ENCODE measurements at regions not wholly inside any gene's neighbourhood (a gene's known extent, or its start where the extent isn't known, plus 50 kb on each side); places are given as distances from the start of the nearest gene placed in this dataset.

DNA sequence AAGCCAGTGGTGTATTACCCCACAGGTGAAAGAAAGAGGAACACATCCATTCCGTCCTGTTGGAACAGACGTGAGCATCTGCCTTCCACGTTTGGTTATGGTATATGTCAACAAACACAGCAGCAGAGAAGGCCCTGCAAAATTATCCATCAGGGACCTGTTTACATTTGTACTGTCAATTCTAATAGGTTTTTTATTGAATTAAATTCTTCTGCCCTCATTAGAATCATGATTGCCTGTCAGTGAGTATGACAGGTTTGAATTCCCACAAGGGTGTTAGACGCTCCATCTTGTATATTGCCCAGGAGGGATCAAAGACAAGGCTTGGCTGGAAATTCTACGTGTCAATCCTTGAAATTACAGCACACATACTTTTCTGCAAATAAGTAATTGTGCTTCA is 339.9 kb upstream of the NOCT start:
- Mint-ChIP-seq H3K36me3 (no peaks in the 10 kb centered on the region), H3K4me3 (no peak overlapping the region), H3K27me3 (ENCODE audit: low read depth in 3 of 3) (peaks cover 6 to 10% (median 9%) of the 10 kb centered on the region in 3 donors), H3K4me1 (no peaks in the 10 kb centered on the region), H3K9me3 (no peaks in the 10 kb centered on the region), H3K27ac (no peak overlapping the region)
- Histone ChIP-seq H3K36me3 (replicated peaks in 1 of 2; ENCODE audit: control insufficient read depth in 1 of 2, insufficient read depth in 2 of 2, low read length in 2 of 2) (no peaks in the 10 kb centered on the region), H4K20me1 (ENCODE audit: insufficient read depth, low read length) (no peaks in the 10 kb centered on the region), H3K9me3 (replicated peaks in 1 of 2; ENCODE audit: control insufficient read depth in 1 of 2, insufficient read depth in 1 of 2, low read length in 2 of 2) (no peaks in the 10 kb centered on the region), H3K79me2 (ENCODE audit: insufficient read depth, low read length) (no peaks in the 10 kb centered on the region), H3K9ac (ENCODE audit: insufficient read depth, low read length, poor library complexity, severe bottlenecking) (no peak overlapping the region), H3K4me2 (replicated peaks; ENCODE audit: extremely low read depth, low read length, poor library complexity, severe bottlenecking) (no peak overlapping the region), H3K4me3 (replicated peaks in 1 of 3; ENCODE audit: low read depth in 2 of 3, low read length in 3 of 3) (no peak overlapping the region), H3K4me1 (ENCODE audit: control insufficient read depth in 1 of 2, insufficient read depth in 2 of 2, low read length in 2 of 2) (no peaks in the 10 kb centered on the region), H3K27me3 (ENCODE audit: control insufficient read depth in 2 of 2, insufficient read depth in 2 of 2, low read length in 2 of 2) (no peaks in the 10 kb centered on the region), H2AFZ (ENCODE audit: insufficient read depth, low read depth, low read length, poor library complexity, severe bottlenecking) (no peak overlapping the region), H3K27ac (ENCODE audit: low read depth in 1 of 2, low read length in 2 of 2) (no peak overlapping the region)
- TF ChIP-seq, protein P1, sequence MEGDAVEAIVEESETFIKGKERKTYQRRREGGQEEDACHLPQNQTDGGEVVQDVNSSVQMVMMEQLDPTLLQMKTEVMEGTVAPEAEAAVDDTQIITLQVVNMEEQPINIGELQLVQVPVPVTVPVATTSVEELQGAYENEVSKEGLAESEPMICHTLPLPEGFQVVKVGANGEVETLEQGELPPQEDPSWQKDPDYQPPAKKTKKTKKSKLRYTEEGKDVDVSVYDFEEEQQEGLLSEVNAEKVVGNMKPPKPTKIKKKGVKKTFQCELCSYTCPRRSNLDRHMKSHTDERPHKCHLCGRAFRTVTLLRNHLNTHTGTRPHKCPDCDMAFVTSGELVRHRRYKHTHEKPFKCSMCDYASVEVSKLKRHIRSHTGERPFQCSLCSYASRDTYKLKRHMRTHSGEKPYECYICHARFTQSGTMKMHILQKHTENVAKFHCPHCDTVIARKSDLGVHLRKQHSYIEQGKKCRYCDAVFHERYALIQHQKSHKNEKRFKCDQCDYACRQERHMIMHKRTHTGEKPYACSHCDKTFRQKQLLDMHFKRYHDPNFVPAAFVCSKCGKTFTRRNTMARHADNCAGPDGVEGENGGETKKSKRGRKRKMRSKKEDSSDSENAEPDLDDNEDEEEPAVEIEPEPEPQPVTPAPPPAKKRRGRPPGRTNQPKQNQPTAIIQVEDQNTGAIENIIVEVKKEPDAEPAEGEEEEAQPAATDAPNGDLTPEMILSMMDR (IDR thresholded peaks at IDR 0.05), result no peak
- no peak for DNase-seq
- intact Hi-C loops (cut with micrococcal nuclease), result no loop called here
- 94% methylated on average over 5 of the region's 5 CpGs for WGBS (ENCODE audit: insufficient coverage)

DNA sequence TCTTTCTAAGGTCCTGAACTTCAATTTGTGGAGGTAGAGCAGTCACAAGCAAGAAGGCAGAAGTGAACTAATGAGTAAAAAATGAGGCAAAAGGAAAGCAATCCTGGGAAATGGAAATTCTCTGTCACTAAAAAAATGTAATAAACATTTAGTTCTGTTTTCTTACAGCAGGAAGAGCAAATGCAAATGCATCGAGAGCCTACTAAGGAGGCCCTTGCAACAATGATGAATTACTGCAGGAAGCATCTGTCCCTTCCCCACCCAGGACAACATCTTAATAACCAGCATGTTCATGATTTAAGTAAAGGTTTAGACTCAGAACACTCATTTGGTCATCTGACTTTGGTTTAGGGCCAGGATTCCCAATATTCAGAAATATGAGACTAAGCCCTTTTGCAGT is 341.4 kb upstream of the NOCT start:
- Mint-ChIP-seq H3K27me3 (ENCODE audit: low read depth in 3 of 3) (peaks cover 5 to 10% (median 9%) of the 10 kb centered on the region in 3 donors), H3K9me3 (peaks cover 0 to 2% (median 0%) of the 10 kb centered on the region in 7 donors), H3K36me3 (no peaks in the 10 kb centered on the region), H3K4me3 (no peak overlapping the region), H3K27ac (no peak overlapping the region), H3K4me1 (no peaks in the 10 kb centered on the region)
- Histone ChIP-seq H3K4me2 (replicated peaks; ENCODE audit: extremely low read depth, low read length, poor library complexity, severe bottlenecking) (no peak overlapping the region), H3K36me3 (replicated peaks in 1 of 2; ENCODE audit: control insufficient read depth in 1 of 2, insufficient read depth in 2 of 2, low read length in 2 of 2) (no peaks in the 10 kb centered on the region), H3K9ac (ENCODE audit: insufficient read depth, low read length, poor library complexity, severe bottlenecking) (no peak overlapping the region), H3K27me3 (ENCODE audit: control insufficient read depth in 2 of 2, insufficient read depth in 2 of 2, low read length in 2 of 2) (no peaks in the 10 kb centered on the region), H2AFZ (ENCODE audit: insufficient read depth, low read depth, low read length, poor library complexity, severe bottlenecking) (no peak overlapping the region), H3K9me3 (replicated peaks in 1 of 2; ENCODE audit: control insufficient read depth in 1 of 2, insufficient read depth in 1 of 2, low read length in 2 of 2) (no peaks in the 10 kb centered on the region), H4K20me1 (ENCODE audit: insufficient read depth, low read length) (no peaks in the 10 kb centered on the region), H3K4me3 (replicated peaks in 1 of 3; ENCODE audit: low read depth in 2 of 3, low read length in 3 of 3) (no peak overlapping the region), H3K4me1 (ENCODE audit: control insufficient read depth in 1 of 2, insufficient read depth in 2 of 2, low read length in 2 of 2) (no peaks in the 10 kb centered on the region), H3K27ac (ENCODE audit: low read depth in 1 of 2, low read length in 2 of 2) (no peak overlapping the region), H3K79me2 (ENCODE audit: insufficient read depth, low read length) (no peaks in the 10 kb centered on the region)
- intact Hi-C loops (cut with micrococcal nuclease), result no loop called here
- WGBS (ENCODE audit: insufficient coverage), result no CpG with 5 or more reads among the region's 1 CpG
- TF ChIP-seq, protein P1 (IDR thresholded peaks at IDR 0.05), result no peak
- no peak for DNase-seq

Data from CD14-positive monocyte (primary cell).